B cell (primary cell): ENCODE measurements at regions not wholly inside any gene's neighbourhood (a gene's known extent, or its start where the extent isn't known, plus 50 kb on each side); places are given as distances from the start of the nearest gene placed in this dataset.

Experiments
- ATAC-seq: fragments of 200-7000 bp; cut with Tn5 transposase; one replicate; pipeline ENCODE4 v1.10.0; 2021; ENCODE audit warnings: low read depth, mild to moderate bottlenecking, moderate number of reproducible peaks, moderate library complexity
- CTCF ChIA-PET: fragments of 350-600 bp; sonication (Branson Sonifier 250); formaldehyde crosslinking; loops from one replicate; lab custom pipeline; 2021; ENCODE audit warnings: antibody characterized with exemption, inconsistent platforms; lab: Charles Lee
- POLR2A ChIA-PET: fragments of 350-600 bp; sonication (Branson Sonifier 250); formaldehyde crosslinking; loops from one replicate; lab custom pipeline; 2021; ENCODE audit warnings: antibody characterized with exemption; lab: Charles Lee
- DNase-seq: peaks from one replicate; pipeline ENCODE4 v3.0.0; 2013
- H2AFZ ChIP-seq: 2 replicates; pipeline ENCODE4 v1.6.1; 2012; ENCODE audit warnings: mild to moderate bottlenecking, low read depth, low read length; ENCODE audit not compliant: insufficient read depth, poor library complexity, severe bottlenecking
- H3K27ac ChIP-seq, 2 donors: 1 replicate in 1 of 2; 2 replicates in 1 of 2; pipeline ENCODE4 v1.5.1; 2012 to 2013; ENCODE audit warnings: low read length in 2 of 2, mild to moderate bottlenecking in 2 of 2, moderate library complexity in 1 of 2
- H3K27me3 ChIP-seq, 4 experiments: fragments of 200-600 bp in 1 of 4; sonication (generic) in 1 of 4; replicated peaks in 1 of 4; 1 replicate in 2 of 4; 2 replicates in 2 of 4; pipeline versions ENCODE4 v1.6.1 to v1.7.0; 2013 to 2016; ENCODE audit warnings: low read length in 3 of 4, mild to moderate bottlenecking in 2 of 4, mixed read lengths in 1 of 4, moderate library complexity in 1 of 4; ENCODE audit not compliant: insufficient read depth in 4 of 4, control insufficient read depth in 3 of 4; ENCODE audit errors: control extremely low read depth in 1 of 4
- H3K36me3 ChIP-seq, 2 experiments: replicated peaks in 1 of 2; 1 replicate in 1 of 2; 2 replicates in 1 of 2; pipeline versions ENCODE4 v1.6.1 to v1.7.1; 2013; ENCODE audit warnings: low read length in 1 of 2; ENCODE audit not compliant: insufficient read depth in 2 of 2, control insufficient read depth in 1 of 2; ENCODE audit errors: control extremely low read depth in 1 of 2, extremely low read depth in 1 of 2
- H3K4me1 ChIP-seq, 2 donors: fragments of 200-600 bp in 1 of 2; sonication (generic) in 1 of 2; 1 replicate in 1 of 2; 2 replicates in 1 of 2; pipeline versions ENCODE4 v1.5.1 to v1.6.1; 2013 to 2017; ENCODE audit warnings: low read length in 2 of 2; ENCODE audit not compliant: control insufficient read depth in 2 of 2, insufficient read depth in 2 of 2
- H3K4me2 ChIP-seq: replicated peaks from 2 replicates; pipeline ENCODE3; 2012; ENCODE audit warnings: mild to moderate bottlenecking, low read depth, low read length; ENCODE audit not compliant: poor library complexity, severe bottlenecking
- H3K4me3 ChIP-seq, 5 experiments: fragments of 200-600 bp in 1 of 5; sonication (generic) in 1 of 5; 1 replicate in 3 of 5; 2 replicates in 2 of 5; pipeline versions ENCODE4 v1.5.1 to v1.7.0; 2011 to 2016; ENCODE audit warnings: low read length in 4 of 5, mild to moderate bottlenecking in 4 of 5, low read depth in 2 of 5, control low read depth in 1 of 5, moderate library complexity in 1 of 5; ENCODE audit not compliant: insufficient read depth in 1 of 5; ENCODE audit errors: control extremely low read depth in 1 of 5, extremely low read depth in 1 of 5
- H3K79me2 ChIP-seq: fragments of 200-600 bp; sonication (generic); one replicate; pipeline ENCODE4 v1.6.0; 2016; ENCODE audit warnings: low read length; ENCODE audit not compliant: control insufficient read depth, insufficient read depth
- H3K9ac ChIP-seq: fragments of 200-600 bp; sonication (generic); 2 replicates; pipeline ENCODE4 v1.6.1; 2017; ENCODE audit warnings: mild to moderate bottlenecking, low read length, moderate library complexity
- H3K9me3 ChIP-seq, 3 donors: one replicate each; pipeline versions ENCODE4 v1.6.1 to v1.7.1; 2013; ENCODE audit warnings: low read length in 2 of 3; ENCODE audit not compliant: control insufficient read depth in 2 of 3, insufficient read depth in 1 of 3; ENCODE audit errors: control extremely low read depth in 1 of 3
- H4K20me1 ChIP-seq: 2 replicates; pipeline ENCODE4 v1.6.0; 2012; ENCODE audit warnings: mild to moderate bottlenecking, low read length; ENCODE audit not compliant: insufficient read depth, control insufficient read depth, poor library complexity, severe bottlenecking
- H3K27ac Mint-ChIP-seq: one replicate; pipeline ENCODE4 v1.8.0; 2021; ENCODE audit warnings: mixed read lengths
- H3K27me3 Mint-ChIP-seq: one replicate; pipeline ENCODE4 v1.8.0; 2021; ENCODE audit warnings: mixed read lengths
- H3K4me1 Mint-ChIP-seq: one replicate; pipeline ENCODE4 v1.8.0; 2021; ENCODE audit warnings: mixed read lengths
- H3K4me3 Mint-ChIP-seq: one replicate; pipeline ENCODE4 v1.8.0; 2021; ENCODE audit warnings: mixed read lengths
- H3K9me3 Mint-ChIP-seq: one replicate; pipeline ENCODE4 v1.8.0; 2022; ENCODE audit warnings: mixed read lengths; ENCODE audit not compliant: insufficient read depth
- CTCF ChIP-seq: fragments of 200-600 bp; IDR thresholded peaks from one replicate; pipeline ENCODE4 v1.8.0; 2022; ENCODE audit warnings: antibody characterized with exemption, mild to moderate bottlenecking
- EZH2 ChIP-seq: IDR thresholded peaks from 2 replicates; pipeline ENCODE4 v1.6.1; 2012; ENCODE audit warnings: borderline replicate concordance, low read depth, mild to moderate bottlenecking, moderate library complexity, low read length; ENCODE audit not compliant: insufficient read depth, poor library complexity, severe bottlenecking
- WGBS: methylation state at CpG from one replicate; pipeline ENCODE4 v1.1.5; 2013; ENCODE audit warnings: missing lambda C conversion rate; ENCODE audit not compliant: insufficient coverage; 5-methylcytosine and 5-hydroxymethylcytosine counted together
- intact Hi-C: fragments of 100-400 bp; cut with micrococcal nuclease; formaldehyde crosslinking; loops from one replicate; pipeline ENCODE4 v1.10.0; 2022

GRCh38 chrY:7924059-7924458 lies 1012.5 kb upstream of the AMELY start:
- ATAC-seq (no peak), DNase-seq (no peak)
- CTCF ChIA-PET, result no interaction called here
- Histone ChIP-seq H3K4me2 (no peak overlapping the region), H3K27me3 (no peaks in the 10 kb centered on the region), H4K20me1 (no peaks in the 10 kb centered on the region), H2AFZ (no peak overlapping the region), H3K4me3 (no peak overlapping the region), H3K9ac (no peak overlapping the region), H3K36me3 (no peaks in the 10 kb centered on the region), H3K9me3 (no peaks in the 10 kb centered on the region), H3K4me1 (no peaks in the 10 kb centered on the region), H3K27ac (no peak overlapping the region), H3K79me2 (no peaks in the 10 kb centered on the region)
- POLR2A ChIA-PET, result no interaction called here
- no peak overlapping the region for H3K4me3 Mint-ChIP-seq
- H3K27me3 Mint-ChIP-seq, result no peaks in the 10 kb centered on the region
- no peaks in the 10 kb centered on the region for H3K4me1 Mint-ChIP-seq
- WGBS, result no CpG with 5 or more reads among the region's 2 CpGs
- H3K27ac Mint-ChIP-seq, result no peak overlapping the region
- H3K9me3 Mint-ChIP-seq, result no peaks in the 10 kb centered on the region
- no peak for TF ChIP-seq CTCF
- no peak for TF ChIP-seq EZH2
- intact Hi-C loops, result no loop called here

GRCh38 chrY:7923476-7924017 lies 1012.0 kb upstream of the AMELY start:
- ChIA-PET CTCF (no interaction called here), POLR2A (no interaction called here)
- Histone ChIP-seq H3K27ac (no peak overlapping the region), H4K20me1 (no peaks in the 10 kb centered on the region), H3K79me2 (no peaks in the 10 kb centered on the region), H3K4me3 (no peak overlapping the region), H3K9me3 (no peaks in the 10 kb centered on the region), H3K4me2 (no peak overlapping the region), H3K36me3 (no peaks in the 10 kb centered on the region), H3K4me1 (no peaks in the 10 kb centered on the region), H2AFZ (no peak overlapping the region), H3K27me3 (no peaks in the 10 kb centered on the region), H3K9ac (no peak overlapping the region)
- no peak overlapping the region for H3K4me3 Mint-ChIP-seq
- no peaks in the 10 kb centered on the region for H3K27me3 Mint-ChIP-seq
- H3K9me3 Mint-ChIP-seq, result no peaks in the 10 kb centered on the region
- intact Hi-C loops, result no loop called here
- H3K27ac Mint-ChIP-seq, result no peak overlapping the region
- TF ChIP-seq CTCF (no peak), EZH2 (no peak)
- no peak for DNase-seq
- no peak for ATAC-seq
- no peaks in the 10 kb centered on the region for H3K4me1 Mint-ChIP-seq
